ENCODE measurements at regions not wholly inside any gene's neighbourhood (a gene's known extent, or its start where the extent isn't known, plus 50 kb on each side); places are given as distances from the start of the nearest gene placed in this dataset.

DNA sequence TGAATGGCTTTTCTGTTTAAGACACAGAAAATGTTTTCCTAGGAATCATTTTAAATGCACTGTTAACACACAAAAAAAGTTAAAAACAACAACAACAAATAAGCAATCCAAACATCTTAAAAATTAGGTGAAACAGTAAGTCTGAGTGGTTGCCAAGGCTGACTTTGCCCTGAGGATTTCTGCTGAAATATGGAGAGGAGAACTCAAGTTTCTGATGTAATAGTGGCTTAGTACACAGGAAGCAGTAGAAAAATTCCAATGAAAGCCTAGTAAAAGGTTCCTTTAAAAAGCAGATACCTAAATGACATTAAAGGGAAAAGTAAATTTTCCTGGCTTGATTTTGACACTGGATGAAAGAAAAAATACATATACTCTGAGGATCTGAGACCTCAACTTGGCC lies 184.2 kb downstream of the EPM2A start:
- TF ChIP-seq CREB1 (IDR thresholded peaks at IDR 0.05; ENCODE audit: low read depth) (no peak), TCF12 (IDR thresholded peaks at IDR 0.05; ENCODE audit: low read depth) (no peak), TEAD4 (IDR thresholded peaks at IDR 0.05) (no peak), YY1 (IDR thresholded peaks at IDR 0.05; ENCODE audit: low read depth) (no peak), FOXM1 (IDR thresholded peaks at IDR 0.05; ENCODE audit: borderline replicate concordance, low read depth) (no peak), RAD21 (IDR thresholded peaks at IDR 0.05; ENCODE audit: low read depth) (no peak), EP300 (IDR thresholded peaks at IDR 0.05; ENCODE audit: borderline replicate concordance) (no peak), NFIC (IDR thresholded peaks at IDR 0.05) (no peak), TAF1 (IDR thresholded peaks at IDR 0.05; ENCODE audit: low read depth) (no peak), ZBTB7A (IDR thresholded peaks at IDR 0.05; ENCODE audit: low read depth) (no peak), EGR1 (IDR thresholded peaks at IDR 0.05) (no peak), CEBPB (IDR thresholded peaks at IDR 0.05) (no peak)
- TF ChIP-seq, protein P1, sequence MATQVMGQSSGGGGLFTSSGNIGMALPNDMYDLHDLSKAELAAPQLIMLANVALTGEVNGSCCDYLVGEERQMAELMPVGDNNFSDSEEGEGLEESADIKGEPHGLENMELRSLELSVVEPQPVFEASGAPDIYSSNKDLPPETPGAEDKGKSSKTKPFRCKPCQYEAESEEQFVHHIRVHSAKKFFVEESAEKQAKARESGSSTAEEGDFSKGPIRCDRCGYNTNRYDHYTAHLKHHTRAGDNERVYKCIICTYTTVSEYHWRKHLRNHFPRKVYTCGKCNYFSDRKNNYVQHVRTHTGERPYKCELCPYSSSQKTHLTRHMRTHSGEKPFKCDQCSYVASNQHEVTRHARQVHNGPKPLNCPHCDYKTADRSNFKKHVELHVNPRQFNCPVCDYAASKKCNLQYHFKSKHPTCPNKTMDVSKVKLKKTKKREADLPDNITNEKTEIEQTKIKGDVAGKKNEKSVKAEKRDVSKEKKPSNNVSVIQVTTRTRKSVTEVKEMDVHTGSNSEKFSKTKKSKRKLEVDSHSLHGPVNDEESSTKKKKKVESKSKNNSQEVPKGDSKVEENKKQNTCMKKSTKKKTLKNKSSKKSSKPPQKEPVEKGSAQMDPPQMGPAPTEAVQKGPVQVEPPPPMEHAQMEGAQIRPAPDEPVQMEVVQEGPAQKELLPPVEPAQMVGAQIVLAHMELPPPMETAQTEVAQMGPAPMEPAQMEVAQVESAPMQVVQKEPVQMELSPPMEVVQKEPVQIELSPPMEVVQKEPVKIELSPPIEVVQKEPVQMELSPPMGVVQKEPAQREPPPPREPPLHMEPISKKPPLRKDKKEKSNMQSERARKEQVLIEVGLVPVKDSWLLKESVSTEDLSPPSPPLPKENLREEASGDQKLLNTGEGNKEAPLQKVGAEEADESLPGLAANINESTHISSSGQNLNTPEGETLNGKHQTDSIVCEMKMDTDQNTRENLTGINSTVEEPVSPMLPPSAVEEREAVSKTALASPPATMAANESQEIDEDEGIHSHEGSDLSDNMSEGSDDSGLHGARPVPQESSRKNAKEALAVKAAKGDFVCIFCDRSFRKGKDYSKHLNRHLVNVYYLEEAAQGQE (IDR thresholded peaks at IDR 0.05; ENCODE audit: low read depth), result no peak
- TF ChIP-seq, protein P2, sequence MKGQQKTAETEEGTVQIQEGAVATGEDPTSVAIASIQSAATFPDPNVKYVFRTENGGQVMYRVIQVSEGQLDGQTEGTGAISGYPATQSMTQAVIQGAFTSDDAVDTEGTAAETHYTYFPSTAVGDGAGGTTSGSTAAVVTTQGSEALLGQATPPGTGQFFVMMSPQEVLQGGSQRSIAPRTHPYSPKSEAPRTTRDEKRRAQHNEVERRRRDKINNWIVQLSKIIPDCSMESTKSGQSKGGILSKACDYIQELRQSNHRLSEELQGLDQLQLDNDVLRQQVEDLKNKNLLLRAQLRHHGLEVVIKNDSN (IDR thresholded peaks at IDR 0.05), result no peak
- TF ChIP-seq, protein P3, sequence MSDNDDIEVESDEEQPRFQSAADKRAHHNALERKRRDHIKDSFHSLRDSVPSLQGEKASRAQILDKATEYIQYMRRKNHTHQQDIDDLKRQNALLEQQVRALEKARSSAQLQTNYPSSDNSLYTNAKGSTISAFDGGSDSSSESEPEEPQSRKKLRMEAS (IDR thresholded peaks at IDR 0.05), result no peak

DNA sequence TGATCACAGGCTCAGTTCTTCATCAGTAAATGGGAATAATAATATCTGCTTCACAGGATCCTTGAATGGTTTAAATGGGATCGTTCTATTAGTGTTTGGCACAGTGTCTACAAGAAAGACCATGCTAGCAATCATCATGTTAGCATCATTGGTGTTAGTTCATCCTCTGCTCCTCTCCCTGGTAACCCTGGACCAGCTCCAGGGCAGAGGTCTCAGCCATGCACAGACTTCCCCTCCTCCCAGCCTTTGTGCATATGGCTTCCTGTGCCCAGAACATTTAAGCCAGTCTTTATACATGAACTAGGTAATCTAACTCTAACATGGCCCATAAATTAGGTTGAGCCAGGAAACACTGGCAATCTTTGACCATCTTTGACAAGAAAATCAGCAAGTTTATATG lies 180.2 kb downstream of the EPM2A start:
- TF ChIP-seq YY1 (IDR thresholded peaks at IDR 0.05; ENCODE audit: low read depth) (no peak), TAF1 (IDR thresholded peaks at IDR 0.05; ENCODE audit: low read depth) (no peak), CREB1 (IDR thresholded peaks at IDR 0.05; ENCODE audit: low read depth) (no peak), TCF12 (IDR thresholded peaks at IDR 0.05; ENCODE audit: low read depth) (no peak), FOXM1 (IDR thresholded peaks at IDR 0.05; ENCODE audit: borderline replicate concordance, low read depth) (no peak), RAD21 (IDR thresholded peaks at IDR 0.05; ENCODE audit: low read depth) (no peak), ZBTB7A (IDR thresholded peaks at IDR 0.05; ENCODE audit: low read depth) (no peak), CEBPB (IDR thresholded peaks at IDR 0.05) (no peak), TEAD4 (IDR thresholded peaks at IDR 0.05) (no peak)
- TF ChIP-seq, protein P1 (IDR thresholded peaks at IDR 0.05; ENCODE audit: low read depth), result no peak
- TF ChIP-seq, protein P3 (IDR thresholded peaks at IDR 0.05), result no peak

DNA sequence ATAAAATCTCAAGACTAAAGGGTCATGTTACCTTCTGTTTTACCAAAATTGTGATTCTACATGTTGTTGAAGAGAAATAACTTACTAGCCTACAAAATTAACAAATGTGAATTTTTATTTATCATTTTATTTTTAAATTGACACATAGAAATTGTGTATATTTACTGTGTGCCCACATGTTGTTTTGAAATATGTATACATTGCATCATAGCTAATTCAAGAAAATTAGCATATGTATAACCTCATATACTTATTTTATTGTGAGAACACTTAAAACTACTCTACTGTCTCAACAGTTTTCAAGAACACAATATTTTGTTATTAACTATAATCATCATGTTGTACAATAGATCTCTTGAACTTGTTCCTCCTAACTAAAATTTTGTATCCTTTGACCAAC lies 177.8 kb downstream of the EPM2A start:
- TF ChIP-seq ZBTB7A (IDR thresholded peaks at IDR 0.05; ENCODE audit: low read depth) (no peak), CEBPB (IDR thresholded peaks at IDR 0.05) (no peak), FOXM1 (IDR thresholded peaks at IDR 0.05; ENCODE audit: borderline replicate concordance, low read depth) (no peak), NFIC (IDR thresholded peaks at IDR 0.05) (no peak), YY1 (IDR thresholded peaks at IDR 0.05; ENCODE audit: low read depth) (no peak), TEAD4 (IDR thresholded peaks at IDR 0.05) (no peak), CREB1 (IDR thresholded peaks at IDR 0.05; ENCODE audit: low read depth) (no peak), RAD21 (IDR thresholded peaks at IDR 0.05; ENCODE audit: low read depth) (no peak), EGR1 (IDR thresholded peaks at IDR 0.05) (no peak), EP300 (IDR thresholded peaks at IDR 0.05; ENCODE audit: borderline replicate concordance) (no peak), TAF1 (IDR thresholded peaks at IDR 0.05; ENCODE audit: low read depth) (no peak), TCF12 (IDR thresholded peaks at IDR 0.05; ENCODE audit: low read depth) (no peak)
- TF ChIP-seq, protein P1 (IDR thresholded peaks at IDR 0.05; ENCODE audit: low read depth), result no peak
- TF ChIP-seq, protein P3 (IDR thresholded peaks at IDR 0.05), result no peak
- TF ChIP-seq, protein P2 (IDR thresholded peaks at IDR 0.05), result no peak

DNA sequence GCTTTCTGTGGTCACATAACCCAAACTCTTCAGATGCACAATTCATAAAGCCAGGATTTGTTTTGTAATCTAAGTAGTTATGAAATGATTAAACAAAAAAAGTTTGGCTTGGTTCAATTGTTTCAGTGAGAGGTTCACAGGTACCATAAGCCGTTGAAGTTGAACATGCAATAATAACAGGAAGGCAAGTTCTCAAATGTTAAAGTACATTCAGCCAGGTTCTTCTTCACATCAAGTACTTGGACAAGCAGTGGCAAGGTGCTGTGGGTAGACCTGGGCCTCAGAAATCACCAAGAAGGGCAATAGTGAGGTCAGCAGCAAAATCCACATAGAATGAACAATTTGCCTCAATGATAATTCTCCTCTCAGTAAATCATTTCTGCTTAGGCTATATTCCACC lies 175.5 kb downstream of the EPM2A start:
- TF ChIP-seq RAD21 (IDR thresholded peaks at IDR 0.05; ENCODE audit: low read depth) (no peak), FOXM1 (IDR thresholded peaks at IDR 0.05; ENCODE audit: borderline replicate concordance, low read depth) (no peak)
